MM.1S (cell line): ENCODE measurements at regions not wholly inside any gene's neighbourhood (a gene's known extent, or its start where the extent isn't known, plus 50 kb on each side); places are given as distances from the start of the nearest gene placed in this dataset.

Source experiments
- CTCF ChIP-seq: fragments of 300-600 bp; sonication (generic); IDR thresholded peaks from 2 replicates; pipeline ENCODE4 v1.5.1; 2016; ENCODE audit warnings: antibody characterized with exemption, low read length, mixed read lengths
- EZH2 ChIP-seq: fragments of 300-600 bp; sonication (generic); optimal IDR thresholded peaks from 2 replicates; pipeline ENCODE3; 2017; ENCODE audit warnings: low read depth, mild to moderate bottlenecking, antibody characterized with exemption, low read length, mixed read lengths

GRCh38 chr3:67937498-67938118 lies 283.2 kb upstream of the SUCLG2 start:
- TF ChIP-seq CTCF (no peak), EZH2 (no peak)
